Loucy (cell line): ENCODE measurements at regions not wholly inside any gene's neighbourhood (a gene's known extent, or its start where the extent isn't known, plus 50 kb on each side); places are given as distances from the start of the nearest gene placed in this dataset.

ENCODE experiments used
- H2AFZ ChIP-seq: fragments of 200-600 bp; sonication (generic); 2 replicates; pipeline ENCODE4 v1.6.0; 2016; ENCODE audit warnings: antibody characterized with exemption, mild to moderate bottlenecking, low read length, moderate library complexity
- H3F3A ChIP-seq: fragments of 200-600 bp; 2 replicates; pipeline ENCODE4 v1.6.0; 2016; ENCODE audit warnings: antibody characterized with exemption, low read depth, mild to moderate bottlenecking
- H3K27me3 ChIP-seq: fragments of 200-600 bp; sonication (generic); 2 replicates; pipeline ENCODE4 v1.6.1; 2014; ENCODE audit warnings: low read length, mild to moderate bottlenecking; ENCODE audit not compliant: insufficient read depth, poor library complexity, severe bottlenecking
- H3K36me3 ChIP-seq: fragments of 200-600 bp; sonication (generic); 2 replicates; pipeline ENCODE4 v1.6.1; 2016; ENCODE audit warnings: low read length; ENCODE audit not compliant: insufficient read depth
- H3K4me1 ChIP-seq: fragments of 200-600 bp; sonication (generic); 2 replicates; pipeline ENCODE4 v1.5.1; 2014; ENCODE audit warnings: low read length, mild to moderate bottlenecking; ENCODE audit not compliant: insufficient read depth, poor library complexity, severe bottlenecking
- H3K4me2 ChIP-seq: fragments of 200-600 bp; sonication (generic); 2 replicates; pipeline ENCODE4 v1.6.0; 2014; ENCODE audit warnings: antibody characterized with exemption, low read length, low read depth, mild to moderate bottlenecking; ENCODE audit not compliant: poor library complexity, severe bottlenecking
- H3K4me3 ChIP-seq: fragments of 200-600 bp; sonication (generic); 2 replicates; pipeline ENCODE4 v1.5.1; 2014; ENCODE audit warnings: low read length, mild to moderate bottlenecking, mixed read lengths; ENCODE audit not compliant: poor library complexity, severe bottlenecking
- H3K79me2 ChIP-seq: fragments of 200-600 bp; sonication (generic); 2 replicates; pipeline ENCODE4 v1.6.1; 2014; ENCODE audit warnings: low read length; ENCODE audit not compliant: insufficient read depth
- H3K9ac ChIP-seq: fragments of 200-600 bp; sonication (generic); 2 replicates; pipeline ENCODE4 v1.6.0; 2014; ENCODE audit warnings: mild to moderate bottlenecking, low read depth, low read length, moderate library complexity; ENCODE audit not compliant: poor library complexity, severe bottlenecking
- H3K9me2 ChIP-seq: fragments of 200-600 bp; sonication (generic); replicated peaks from 2 replicates; pipeline ENCODE4 v1.6.1; 2016; ENCODE audit warnings: low read depth, low read length, mixed read lengths
- H3K9me3 ChIP-seq: fragments of 200-600 bp; sonication (generic); 2 replicates; pipeline ENCODE4 v1.6.1; 2014; ENCODE audit warnings: mild to moderate bottlenecking, antibody characterized with exemption, low read length, low read depth; ENCODE audit not compliant: insufficient read depth
- H4K20me1 ChIP-seq: fragments of 200-600 bp; sonication (generic); 2 replicates; pipeline ENCODE4 v1.6.0; 2014; ENCODE audit warnings: antibody characterized with exemption, low read length, mild to moderate bottlenecking; ENCODE audit not compliant: insufficient read depth, poor library complexity, severe bottlenecking
- EZH2phosphoT487 ChIP-seq: fragments of 200-600 bp; IDR thresholded peaks from 2 replicates; pipeline ENCODE4 v1.6.1; 2018; ENCODE audit warnings: antibody characterized with exemption, mild to moderate bottlenecking, moderate library complexity, borderline replicate concordance
- TF ChIP-seq, protein P1 (sequence below): fragments of 200-600 bp; sonication (generic); conservative IDR thresholded peaks from 2 replicates; pipeline ENCODE4 v1.5.1; 2014; ENCODE audit warnings: mild to moderate bottlenecking, antibody characterized with exemption, low read length

DNA sequence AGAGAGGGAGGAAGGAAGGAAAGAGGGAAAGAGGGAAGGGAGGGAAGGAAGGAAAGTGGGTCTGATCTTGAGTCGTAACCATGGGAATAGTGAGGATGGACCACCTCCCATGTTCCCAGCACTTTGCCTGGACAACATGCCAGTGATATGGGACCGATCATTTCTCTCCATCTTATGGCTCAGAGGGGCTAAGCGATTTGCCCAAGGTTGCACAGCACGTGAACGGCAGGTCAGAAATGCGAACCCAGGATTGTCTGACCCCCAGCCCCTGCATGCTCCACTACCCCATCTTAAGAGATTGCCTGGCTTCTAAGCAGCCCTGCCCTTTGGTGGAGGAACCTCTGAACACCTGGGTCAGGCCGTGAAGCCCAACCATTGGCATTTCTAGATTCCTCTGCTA is 109.0 kb upstream of the CARD11 start:
- no peak for TF ChIP-seq EZH2phosphoT487
- TF ChIP-seq, protein P1, sequence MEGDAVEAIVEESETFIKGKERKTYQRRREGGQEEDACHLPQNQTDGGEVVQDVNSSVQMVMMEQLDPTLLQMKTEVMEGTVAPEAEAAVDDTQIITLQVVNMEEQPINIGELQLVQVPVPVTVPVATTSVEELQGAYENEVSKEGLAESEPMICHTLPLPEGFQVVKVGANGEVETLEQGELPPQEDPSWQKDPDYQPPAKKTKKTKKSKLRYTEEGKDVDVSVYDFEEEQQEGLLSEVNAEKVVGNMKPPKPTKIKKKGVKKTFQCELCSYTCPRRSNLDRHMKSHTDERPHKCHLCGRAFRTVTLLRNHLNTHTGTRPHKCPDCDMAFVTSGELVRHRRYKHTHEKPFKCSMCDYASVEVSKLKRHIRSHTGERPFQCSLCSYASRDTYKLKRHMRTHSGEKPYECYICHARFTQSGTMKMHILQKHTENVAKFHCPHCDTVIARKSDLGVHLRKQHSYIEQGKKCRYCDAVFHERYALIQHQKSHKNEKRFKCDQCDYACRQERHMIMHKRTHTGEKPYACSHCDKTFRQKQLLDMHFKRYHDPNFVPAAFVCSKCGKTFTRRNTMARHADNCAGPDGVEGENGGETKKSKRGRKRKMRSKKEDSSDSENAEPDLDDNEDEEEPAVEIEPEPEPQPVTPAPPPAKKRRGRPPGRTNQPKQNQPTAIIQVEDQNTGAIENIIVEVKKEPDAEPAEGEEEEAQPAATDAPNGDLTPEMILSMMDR: no peak
- Histone ChIP-seq H3K9ac (no peak overlapping the region), H2AFZ (no peak overlapping the region), H4K20me1 (no peaks in the 10 kb centered on the region), H3K27me3 (no peaks in the 10 kb centered on the region), H3K9me2 (no peaks in the 10 kb centered on the region), H3K4me1 (peaks cover 26% of the 10 kb centered on the region), H3K79me2 (no peaks in the 10 kb centered on the region), H3K4me3 (no peak overlapping the region), H3K36me3 (no peaks in the 10 kb centered on the region), H3F3A (no peaks in the 10 kb centered on the region), H3K9me3 (no peaks in the 10 kb centered on the region), H3K4me2 (no peak overlapping the region)

DNA sequence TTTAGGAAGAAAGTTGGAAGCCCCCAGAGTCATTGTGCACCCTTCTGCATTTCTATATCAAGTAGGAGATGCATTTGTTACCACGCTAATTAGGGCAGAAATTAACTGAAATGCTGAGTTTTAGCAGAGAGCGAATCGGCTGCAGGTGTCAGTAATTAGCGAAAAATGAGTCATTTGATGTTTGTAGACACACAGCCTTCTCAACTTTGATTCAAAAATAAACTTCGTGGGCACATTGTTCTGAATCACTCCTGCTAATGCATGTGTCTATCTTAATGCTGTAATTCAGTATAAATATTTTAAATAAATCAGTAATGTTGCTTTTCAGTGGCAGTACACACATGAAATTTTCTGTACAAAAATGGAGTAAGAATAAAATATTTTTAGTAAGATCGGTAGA is 109.5 kb upstream of the CARD11 start:
- no peaks in the 10 kb centered on the region for H3F3A ChIP-seq
- no peaks in the 10 kb centered on the region for H3K27me3 ChIP-seq
- H3K4me3 ChIP-seq: no peak overlapping the region
- H4K20me1 ChIP-seq: no peaks in the 10 kb centered on the region
- no peak overlapping the region for H3K4me2 ChIP-seq
- H3K36me3 ChIP-seq: no peaks in the 10 kb centered on the region
- H3K4me1 ChIP-seq: peaks cover 26% of the 10 kb centered on the region
- H2AFZ ChIP-seq: no peak overlapping the region
- H3K9me2 ChIP-seq: no peaks in the 10 kb centered on the region
- H3K9ac ChIP-seq: no peak overlapping the region
- H3K9me3 ChIP-seq: no peaks in the 10 kb centered on the region
- no peak for TF ChIP-seq EZH2phosphoT487
- TF ChIP-seq, protein P1: no peak
- H3K79me2 ChIP-seq: no peaks in the 10 kb centered on the region

DNA sequence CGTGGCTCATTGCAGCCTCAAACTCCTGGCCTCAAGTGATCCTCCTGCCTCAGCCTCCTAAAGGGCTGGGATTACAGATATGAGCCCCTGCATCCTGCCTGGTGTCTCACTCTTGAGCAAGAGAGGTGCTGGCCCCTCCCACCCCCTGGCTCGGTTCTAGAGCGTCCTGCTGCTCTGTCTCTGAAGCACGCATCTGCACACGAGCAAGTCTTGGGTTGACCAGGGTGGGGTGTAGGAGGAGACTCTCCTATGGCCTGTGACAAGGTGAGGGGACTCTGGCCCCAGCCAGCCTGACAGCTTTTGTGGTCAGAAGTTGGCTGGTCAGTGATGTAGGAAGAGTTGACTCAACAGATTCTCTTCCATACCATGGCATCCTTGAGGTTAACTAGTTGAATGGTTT is 110.7 kb upstream of the CARD11 start:
- H3K79me2 ChIP-seq: no peaks in the 10 kb centered on the region
- H3K4me3 ChIP-seq: no peak overlapping the region
- no peaks in the 10 kb centered on the region for H3K36me3 ChIP-seq
- no peaks in the 10 kb centered on the region for H4K20me1 ChIP-seq
- H2AFZ ChIP-seq: peak overlapping the region; percentile 31; the same call in 1 of the 2 replicates
- no peak overlapping the region for H3K9ac ChIP-seq
- no peaks in the 10 kb centered on the region for H3F3A ChIP-seq
- H3K9me2 ChIP-seq: no peaks in the 10 kb centered on the region
- H3K9me3 ChIP-seq: no peaks in the 10 kb centered on the region
- H3K4me2 ChIP-seq: no peak overlapping the region
- no peak for TF ChIP-seq EZH2phosphoT487
- TF ChIP-seq, protein P1: no peak
- peaks cover 25% of the 10 kb centered on the region for H3K4me1 ChIP-seq
- H3K27me3 ChIP-seq: no peaks in the 10 kb centered on the region
